Ovary (tissue), 7 donors: ENCODE measurements at regions not wholly inside any gene's neighbourhood (a gene's known extent, or its start where the extent isn't known, plus 50 kb on each side); places are given as distances from the start of the nearest gene placed in this dataset.
A peak's percentile ranks its signal among the peaks of the same experiment; 100 is the strongest.

Experiments
- DNase-seq, 5 donors: peaks; one replicate each; pipeline ENCODE4 v3.0.0-alpha.2; 2019 to 2020
- H3K27ac ChIP-seq, 2 donors: fragments of 200-600 bp; one replicate each; pipeline versions ENCODE4 v1.5.1 to v1.8.0; 2019 to 2022
- H3K27me3 ChIP-seq: fragments of 200-600 bp; one replicate; pipeline ENCODE4 v1.8.0; 2022
- H3K36me3 ChIP-seq: fragments of 200-600 bp; sonication (generic); one replicate; pipeline ENCODE4 v1.5.1; 2019
- H3K4me1 ChIP-seq: one replicate; pipeline ENCODE4 v1.8.1; 2013; ENCODE audit warnings: mild to moderate bottlenecking, moderate library complexity; ENCODE audit not compliant: insufficient read depth
- H3K4me3 ChIP-seq: fragments of 200-600 bp; sonication (generic); one replicate; pipeline ENCODE4 v1.5.1; 2017
- H3K9me3 ChIP-seq, 2 donors: fragments of 200-600 bp in 1 of 2; sonication (generic) in 1 of 2; one replicate each; pipeline versions ENCODE4 v1.5.1 to v1.8.1; 2013 to 2019; ENCODE audit warnings: mild to moderate bottlenecking in 1 of 2, moderate library complexity in 1 of 2
- CTCF ChIP-seq, 3 donors: fragments of 450-650 bp in 2 of 3; fragments of 200-600 bp in 1 of 3; IDR thresholded peaks; one replicate each; pipeline versions ENCODE4 v1.5.1 to v1.8.0; 2016 to 2022; ENCODE audit warnings: antibody characterized with exemption in 3 of 3, mild to moderate bottlenecking in 1 of 3
- EP300 ChIP-seq: sonication (generic); formaldehyde crosslinking; IDR thresholded peaks from one replicate; pipeline ENCODE4 v1.6.1; 2017; ENCODE audit warnings: antibody characterized with exemption
- POLR2A ChIP-seq: fragments of 450-650 bp; IDR thresholded peaks from one replicate; pipeline ENCODE4 v1.6.1; 2017; ENCODE audit warnings: antibody characterized with exemption, mild to moderate bottlenecking, moderate library complexity
- WGBS, 3 donors: extraction: QIAGEN DNeasy Blood & Tissue Kit in 1 of 3; methylation state at CpG; one replicate each; pipeline versions ENCODE4 v1.1.5 to v1.1.7; 2013 to 2017; 5-methylcytosine and 5-hydroxymethylcytosine counted together
- intact Hi-C, 4 donors: fragments of 100-400 bp; cut with DNase I; formaldehyde crosslinking; loops; one replicate each; pipeline versions ENCODE4 v1.11.0 to v1.15.1; 2022 to 2023
- donor health status: DM: no; HTN: no; CAD: no; lungs with moderate emphysema.
- donor health status: DM: no; HTN: no; CAD: no.
- donor health status: Bipolar disorder and iron deficiency.
- donor health status: DM: no; HTN: no; CAD: no.
- donor health status: DM: yes; HTN: yes; CAD: no.

GRCh38 chr7:56291-56913 lies 136.0 kb upstream of the FAM20C start:
- WGBS, 3 donors: 80 to 89% (median 88%) methylated on average over 18 of the region's 18 CpGs
- Histone ChIP-seq H3K36me3 (no peaks in the 10 kb centered on the region), H3K4me1 (no peaks in the 10 kb centered on the region), H3K27me3 (no peaks in the 10 kb centered on the region), H3K4me3 (no peak overlapping the region), H3K27ac (no peak overlapping the region), H3K9me3 (no peaks in the 10 kb centered on the region)
- peak in 2 of 5 donors; percentile 8 to 14 for DNase-seq
- intact Hi-C loops: no loop called here
- TF ChIP-seq POLR2A (no peak), CTCF (IDR thresholded peaks at IDR 0.05) (no peak)

- no peak for TF ChIP-seq CTCF (IDR thresholded peaks at IDR 0.05)
- no peak for TF ChIP-seq EP300
- Histone ChIP-seq H3K27me3 (no peaks in the 10 kb centered on the region), H3K4me1 (no peaks in the 10 kb centered on the region), H3K9me3 (no peaks in the 10 kb centered on the region), H3K27ac (no peak overlapping the region), H3K4me3 (no peak overlapping the region), H3K36me3 (no peaks in the 10 kb centered on the region)
- 86 to 94% (median 93%) methylated on average over 8 of the region's 8 CpGs for WGBS, 3 donors
- intact Hi-C loops: no loop called here
- DNase-seq: peak in 2 of 5 donors; percentile 4 to 9
Observed at GRCh38 chr7:57071-57470, 135.3 kb upstream of the FAM20C start.

- Histone ChIP-seq H3K4me1 (no peaks in the 10 kb centered on the region), H3K9me3 (no peaks in the 10 kb centered on the region), H3K36me3 (no peaks in the 10 kb centered on the region), H3K4me3 (no peak overlapping the region), H3K27ac (no peak overlapping the region), H3K27me3 (no peaks in the 10 kb centered on the region)
- peak in 3 of 5 donors; percentile 14 to 28 (median 15) for DNase-seq
- intact Hi-C loops: no loop called here
- TF ChIP-seq CTCF (IDR thresholded peaks at IDR 0.05) (no peak), POLR2A (no peak), EP300 (no peak)
- WGBS, 3 donors: 47 to 55% (median 48%) methylated on average over 9 of the region's 9 CpGs
Observed at GRCh38 chr7:57482-58255, 134.7 kb upstream of the FAM20C start.

GRCh38 chr7:58316-58715 lies 134.1 kb upstream of the FAM20C start:
- Histone ChIP-seq H3K4me1 (no peaks in the 10 kb centered on the region), H3K9me3 (no peaks in the 10 kb centered on the region), H3K4me3 (no peak overlapping the region), H3K36me3 (no peaks in the 10 kb centered on the region), H3K27me3 (no peaks in the 10 kb centered on the region), H3K27ac (no peak overlapping the region)
- peak in 2 of 5 donors; percentile 1 to 6 for DNase-seq
- TF ChIP-seq POLR2A (no peak), CTCF (IDR thresholded peaks at IDR 0.05) (no peak), EP300 (no peak)
- intact Hi-C loops: no loop called here
- 88 to 90% (median 89%) methylated on average over 7 of the region's 7 CpGs for WGBS, 3 donors
